HepG2 (cell line): ENCODE measurements at regions not wholly inside any gene's neighbourhood (a gene's known extent, or its start where the extent isn't known, plus 50 kb on each side); places are given as distances from the start of the nearest gene placed in this dataset.

ENCODE experiments used
- AHDC1 ChIP-seq: sonication (generic); formaldehyde crosslinking; IDR thresholded peaks from 2 replicates; pipeline ENCODE4 v1.5.1; 2020; ENCODE audit warnings: mild to moderate bottlenecking, missing genetic modification reagents, borderline replicate concordance
- DNMT1 ChIP-seq: sonication (generic); formaldehyde crosslinking; IDR thresholded peaks from 2 replicates; pipeline ENCODE4 v1.5.1; 2020; ENCODE audit warnings: mild to moderate bottlenecking, missing genetic modification reagents
- FOXA3 ChIP-seq: IDR thresholded peaks from 2 replicates; pipeline ENCODE4 v1.6.1; 2016; ENCODE audit warnings: missing genetic modification reagents, missing compliant biosample characterization
- PHB2 ChIP-seq: fragments of 450-650 bp; IDR thresholded peaks from 2 replicates; pipeline ENCODE4 v1.6.1; 2018; ENCODE audit not compliant: partially characterized antibody
- SNAPC2 ChIP-seq: sonication (generic); formaldehyde crosslinking; IDR thresholded peaks from 2 replicates; pipeline ENCODE4 v1.8.1; 2022; ENCODE audit warnings: mild to moderate bottlenecking, missing genetic modification reagents
- SP4 ChIP-seq: sonication (generic); formaldehyde crosslinking; IDR thresholded peaks from 2 replicates; pipeline ENCODE4 v1.8.1; 2023; ENCODE audit warnings: mild to moderate bottlenecking, missing genetic modification reagents
- ZEB1 ChIP-seq: IDR thresholded peaks from 2 replicates; pipeline ENCODE4 v1.6.1; 2012; ENCODE audit warnings: mild to moderate bottlenecking, low read depth, inconsistent platforms; ENCODE audit not compliant: insufficient replicate concordance
- ZNF326 ChIP-seq: sonication (generic); formaldehyde crosslinking; IDR thresholded peaks from 2 replicates; pipeline ENCODE4 v1.4.0; 2020; ENCODE audit warnings: missing genetic modification reagents, borderline replicate concordance
- ZNF367 ChIP-seq: sonication (generic); formaldehyde crosslinking; IDR thresholded peaks from 2 replicates; pipeline ENCODE4 v1.4.0; 2020; ENCODE audit warnings: missing genetic modification reagents, borderline replicate concordance
- ZNF788 ChIP-seq: sonication (generic); formaldehyde crosslinking; IDR thresholded peaks from 2 replicates; pipeline ENCODE4 v1.5.0; 2020; ENCODE audit warnings: mild to moderate bottlenecking, missing genetic modification reagents, borderline replicate concordance
- TF ChIP-seq, protein P1 (sequence below): sonication (generic); formaldehyde crosslinking; IDR thresholded peaks from 2 replicates; pipeline ENCODE4 v1.5.1; 2020; ENCODE audit warnings: missing genetic modification reagents, mild to moderate bottlenecking, borderline replicate concordance

GRCh38 chr9:74357577-74357976 is 139.6 kb upstream of the RORB start (continued):
- no peak for TF ChIP-seq AHDC1 (CRISPR knock-in tag)
- no peak for TF ChIP-seq FOXA3 (CRISPR knock-in tag)
- TF ChIP-seq ZEB1, result no peak
- no peak for TF ChIP-seq ZNF326 (CRISPR knock-in tag)
- TF ChIP-seq ZNF788 (CRISPR knock-in tag), result no peak
- no peak for TF ChIP-seq SNAPC2 (CRISPR knock-in tag)
- no peak for TF ChIP-seq ZNF367
- TF ChIP-seq PHB2, result no peak
- TF ChIP-seq, protein P1, sequence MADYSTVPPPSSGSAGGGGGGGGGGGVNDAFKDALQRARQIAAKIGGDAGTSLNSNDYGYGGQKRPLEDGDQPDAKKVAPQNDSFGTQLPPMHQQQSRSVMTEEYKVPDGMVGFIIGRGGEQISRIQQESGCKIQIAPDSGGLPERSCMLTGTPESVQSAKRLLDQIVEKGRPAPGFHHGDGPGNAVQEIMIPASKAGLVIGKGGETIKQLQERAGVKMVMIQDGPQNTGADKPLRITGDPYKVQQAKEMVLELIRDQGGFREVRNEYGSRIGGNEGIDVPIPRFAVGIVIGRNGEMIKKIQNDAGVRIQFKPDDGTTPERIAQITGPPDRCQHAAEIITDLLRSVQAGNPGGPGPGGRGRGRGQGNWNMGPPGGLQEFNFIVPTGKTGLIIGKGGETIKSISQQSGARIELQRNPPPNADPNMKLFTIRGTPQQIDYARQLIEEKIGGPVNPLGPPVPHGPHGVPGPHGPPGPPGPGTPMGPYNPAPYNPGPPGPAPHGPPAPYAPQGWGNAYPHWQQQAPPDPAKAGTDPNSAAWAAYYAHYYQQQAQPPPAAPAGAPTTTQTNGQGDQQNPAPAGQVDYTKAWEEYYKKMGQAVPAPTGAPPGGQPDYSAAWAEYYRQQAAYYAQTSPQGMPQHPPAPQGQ, result no peak
- TF ChIP-seq DNMT1 (CRISPR knock-in tag), result no peak
- no peak for TF ChIP-seq SP4 (CRISPR knock-in tag)
